ENCODE measurements at regions not wholly inside any gene's neighbourhood (a gene's known extent, or its start where the extent isn't known, plus 50 kb on each side); places are given as distances from the start of the nearest gene placed in this dataset.

DNA sequence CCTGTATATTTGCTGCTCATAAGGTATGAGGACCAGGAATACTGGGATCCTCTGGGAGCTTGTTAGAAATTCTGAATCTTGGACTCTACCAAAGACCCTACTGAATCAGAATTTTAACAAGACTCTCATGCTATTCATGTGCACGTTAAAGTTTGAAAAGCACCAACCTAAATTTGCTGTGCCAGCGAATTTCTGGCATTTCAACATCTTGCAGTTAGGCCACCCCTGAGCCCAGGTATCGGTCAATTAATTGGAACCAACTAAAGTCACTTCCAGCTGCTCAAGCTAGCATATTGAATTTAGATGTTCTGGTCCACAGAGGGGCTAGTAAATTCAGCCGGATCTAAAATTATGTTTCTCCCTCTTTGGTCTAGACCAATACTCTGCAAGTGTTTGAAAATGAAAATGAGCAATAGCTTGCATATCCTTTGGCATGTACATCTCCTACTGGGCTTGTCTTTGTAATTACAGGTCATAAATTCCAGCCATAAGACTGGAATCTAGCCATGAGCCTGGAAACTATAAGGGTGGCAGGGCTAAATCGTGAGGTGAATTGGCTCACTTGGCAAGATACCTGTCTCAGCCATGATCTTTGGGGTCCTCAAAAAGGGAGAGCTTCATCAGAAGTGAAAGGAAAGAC lies 72.4 kb downstream of the SKA1 start:
- no peak for TF ChIP-seq CTCF (IDR thresholded peaks at IDR 0.05)
- no peak for TF ChIP-seq POLR2A (IDR thresholded peaks at IDR 0.05)
